Peyer's patch (tissue), 4 donors: ENCODE measurements at regions not wholly inside any gene's neighbourhood (a gene's known extent, or its start where the extent isn't known, plus 50 kb on each side); places are given as distances from the start of the nearest gene placed in this dataset.

ENCODE experiments used
- POLR2A ChIP-seq, 2 donors: fragments of 450-650 bp; IDR thresholded peaks; one replicate each; pipeline ENCODE4 v1.5.1; 2017; ENCODE audit warnings: antibody characterized with exemption in 2 of 2, mild to moderate bottlenecking in 2 of 2, moderate library complexity in 2 of 2
- TF ChIP-seq, protein P1 (sequence below), 6 experiments: fragments of 450-650 bp in 4 of 6; fragments of 200-600 bp in 2 of 6; sonication (generic) in 1 of 6; IDR thresholded peaks; one replicate each; pipeline ENCODE4 v1.5.1; 2017 to 2019; ENCODE audit warnings: antibody characterized with exemption in 6 of 6, mild to moderate bottlenecking in 3 of 6, moderate library complexity in 1 of 6

DNA sequence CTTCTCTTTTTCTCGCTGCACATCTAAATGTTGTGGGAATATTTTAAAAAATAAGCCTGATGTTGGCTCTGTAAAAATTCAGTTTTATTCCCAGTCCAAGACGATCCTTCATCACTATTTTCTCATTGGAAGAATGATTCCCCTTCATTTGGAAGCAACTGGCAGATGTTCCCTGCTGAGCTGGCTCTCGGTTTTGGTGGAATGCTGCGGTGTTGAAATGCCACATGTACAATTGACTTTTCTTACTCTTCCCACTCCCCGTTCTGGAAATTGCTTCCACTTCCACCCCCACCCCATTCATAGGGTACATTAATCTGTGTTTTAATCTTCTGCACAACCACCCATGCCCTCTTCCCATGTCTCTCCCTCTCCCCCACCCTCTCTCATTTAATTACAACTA, 496.3 kb upstream of the MAP3K7 start:
- TF ChIP-seq, protein P1, sequence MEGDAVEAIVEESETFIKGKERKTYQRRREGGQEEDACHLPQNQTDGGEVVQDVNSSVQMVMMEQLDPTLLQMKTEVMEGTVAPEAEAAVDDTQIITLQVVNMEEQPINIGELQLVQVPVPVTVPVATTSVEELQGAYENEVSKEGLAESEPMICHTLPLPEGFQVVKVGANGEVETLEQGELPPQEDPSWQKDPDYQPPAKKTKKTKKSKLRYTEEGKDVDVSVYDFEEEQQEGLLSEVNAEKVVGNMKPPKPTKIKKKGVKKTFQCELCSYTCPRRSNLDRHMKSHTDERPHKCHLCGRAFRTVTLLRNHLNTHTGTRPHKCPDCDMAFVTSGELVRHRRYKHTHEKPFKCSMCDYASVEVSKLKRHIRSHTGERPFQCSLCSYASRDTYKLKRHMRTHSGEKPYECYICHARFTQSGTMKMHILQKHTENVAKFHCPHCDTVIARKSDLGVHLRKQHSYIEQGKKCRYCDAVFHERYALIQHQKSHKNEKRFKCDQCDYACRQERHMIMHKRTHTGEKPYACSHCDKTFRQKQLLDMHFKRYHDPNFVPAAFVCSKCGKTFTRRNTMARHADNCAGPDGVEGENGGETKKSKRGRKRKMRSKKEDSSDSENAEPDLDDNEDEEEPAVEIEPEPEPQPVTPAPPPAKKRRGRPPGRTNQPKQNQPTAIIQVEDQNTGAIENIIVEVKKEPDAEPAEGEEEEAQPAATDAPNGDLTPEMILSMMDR (IDR thresholded peaks at IDR 0.05): no peak
- no peak for TF ChIP-seq POLR2A (IDR thresholded peaks at IDR 0.05)
